Transverse colon (tissue), 4 donors: ENCODE measurements at regions not wholly inside any gene's neighbourhood (a gene's known extent, or its start where the extent isn't known, plus 50 kb on each side); places are given as distances from the start of the nearest gene placed in this dataset.

Experiments used
- DNase-seq: peaks from one replicate; pipeline ENCODE4 v3.0.0-alpha.2; 2019
- H3K27ac ChIP-seq, 4 donors: fragments of 200-600 bp; sonication (generic); 2 replicates each; pipeline ENCODE4 v1.5.1; 2016 to 2018; ENCODE audit warnings: inconsistent platforms in 4 of 4
- H3K27me3 ChIP-seq: fragments of 200-600 bp; sonication (generic); 2 replicates; pipeline ENCODE4 v1.5.1; 2017; ENCODE audit warnings: inconsistent platforms
- H3K36me3 ChIP-seq, 4 donors: fragments of 200-600 bp; sonication (generic); 2 replicates each; pipeline ENCODE4 v1.5.1; 2017 to 2019; ENCODE audit warnings: inconsistent platforms in 4 of 4
- H3K4me1 ChIP-seq, 4 donors: fragments of 200-600 bp; sonication (generic); 2 replicates each; pipeline ENCODE4 v1.5.1; 2017 to 2020; ENCODE audit warnings: inconsistent platforms in 4 of 4
- H3K4me3 ChIP-seq, 4 donors: fragments of 200-600 bp; sonication (generic); 1 replicate in 1 of 4; 2 replicates in 3 of 4; pipeline versions ENCODE4 v1.5.1 to v1.6.1; 2017 to 2019; ENCODE audit warnings: inconsistent platforms in 4 of 4
- H3K9me3 ChIP-seq, 2 donors: fragments of 200-600 bp; sonication (generic); 2 replicates each; pipeline ENCODE4 v1.5.1; 2017 to 2019; ENCODE audit warnings: inconsistent platforms in 2 of 2
- EP300 ChIP-seq: sonication (generic); formaldehyde crosslinking; IDR thresholded peaks from one replicate; pipeline ENCODE4 v1.6.1; 2017; ENCODE audit warnings: antibody characterized with exemption, low read depth
- POLR2A ChIP-seq: fragments of 450-650 bp; IDR thresholded peaks from one replicate; pipeline ENCODE4 v1.6.1; 2016; ENCODE audit warnings: antibody characterized with exemption, mild to moderate bottlenecking, moderate library complexity
- POLR2AphosphoS5 ChIP-seq, 3 donors: sonication (generic); formaldehyde crosslinking; IDR thresholded peaks; one replicate each; pipeline ENCODE4 v1.6.1; 2016; ENCODE audit warnings: antibody characterized with exemption in 3 of 3
- WGBS, 2 donors: methylation state at CpG; one replicate each; pipeline ENCODE4 v1.1.5; 2018; ENCODE audit warnings: low coverage in 1 of 2; 5-methylcytosine and 5-hydroxymethylcytosine counted together
- in situ Hi-C, 4 donors: fragments of 200-750 bp; cut with MboI; loops; one replicate each; pipeline versions ENCODE4 v1.15.0 to v1.15.1; 2017; ENCODE audit warnings: low sequenced_read_pairs in 3 of 4, low pct_ligation_motif_present in 1 of 4, low pct_unique_long_range_greater_than_20kb in 1 of 4
- intact Hi-C: fragments of 100-400 bp; cut with DNase I; formaldehyde crosslinking; loops from one replicate; pipeline ENCODE4 v1.15.1; 2023; ENCODE audit warnings: low total_unique reads
- TF ChIP-seq, protein P1 (sequence below), 5 experiments: fragments of 200-600 bp in 3 of 5; fragments of 450-650 bp in 2 of 5; sonication (generic) in 3 of 5; IDR thresholded peaks; 1 replicate in 2 of 5; 2 replicates in 3 of 5; pipeline ENCODE4 v1.5.1; 2016 to 2017; ENCODE audit warnings: antibody characterized with exemption in 5 of 5, inconsistent platforms in 3 of 5, mild to moderate bottlenecking in 2 of 5, moderate library complexity in 1 of 5

DNA sequence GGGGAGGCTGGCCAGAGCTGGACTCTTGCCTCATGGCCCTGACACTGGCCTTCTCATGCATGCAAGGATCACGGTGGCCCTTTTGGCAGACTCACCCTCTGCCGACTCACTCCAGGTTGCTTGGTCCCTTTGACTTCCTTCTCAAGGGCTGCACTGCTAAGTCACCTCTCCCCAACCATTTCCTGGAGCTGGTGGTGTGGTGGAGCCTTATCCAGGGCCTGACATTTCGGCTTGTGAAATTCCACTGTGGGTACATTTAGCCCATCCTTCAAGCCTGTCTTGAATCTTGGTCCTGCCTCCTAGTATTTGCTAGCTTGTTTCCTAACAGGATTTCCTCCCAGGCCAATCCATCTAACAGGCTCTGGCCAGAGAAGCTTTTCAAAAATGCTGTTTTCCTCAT, 52.6 kb upstream of the JUN start:
- Histone ChIP-seq H3K4me3 (no peak overlapping the region), H3K4me1 (no peaks in the 10 kb centered on the region), H3K27me3 (no peaks in the 10 kb centered on the region), H3K27ac (no peak overlapping the region), H3K36me3 (no peaks in the 10 kb centered on the region), H3K9me3 (no peaks in the 10 kb centered on the region)
- WGBS, 2 donors, result 84% methylated on average over 3 of the region's 3 CpGs; no CpG with 5 or more reads in 1 of the 2 donors
- in situ Hi-C loops, result no loop called here
- no peak for TF ChIP-seq POLR2AphosphoS5 (IDR thresholded peaks at IDR 0.05)
- intact Hi-C loops, result no loop called here
- no peak for DNase-seq

DNA sequence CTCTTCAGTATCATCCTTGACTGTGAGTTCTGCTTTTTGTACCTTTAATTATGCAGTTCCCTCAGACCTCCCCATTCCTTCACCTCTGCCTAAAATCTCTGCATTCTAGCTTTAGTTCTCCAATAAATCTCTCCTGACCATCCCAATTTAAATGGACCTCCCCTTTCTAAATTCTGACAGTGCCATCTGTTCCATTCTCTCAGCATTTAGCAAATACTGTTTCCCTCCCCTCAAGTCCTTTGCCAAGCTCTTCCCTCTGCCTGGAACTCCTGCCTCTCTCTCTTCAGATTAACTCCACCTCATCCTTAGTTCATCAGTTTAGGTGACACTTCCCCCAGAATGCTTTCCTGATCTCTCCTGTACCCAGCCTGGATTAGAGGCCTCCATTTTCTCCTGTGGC, 54.0 kb upstream of the JUN start:
- TF ChIP-seq POLR2A, result no peak
- TF ChIP-seq POLR2AphosphoS5 (IDR thresholded peaks at IDR 0.05), result no peak
- TF ChIP-seq EP300, result no peak
- TF ChIP-seq, protein P1, sequence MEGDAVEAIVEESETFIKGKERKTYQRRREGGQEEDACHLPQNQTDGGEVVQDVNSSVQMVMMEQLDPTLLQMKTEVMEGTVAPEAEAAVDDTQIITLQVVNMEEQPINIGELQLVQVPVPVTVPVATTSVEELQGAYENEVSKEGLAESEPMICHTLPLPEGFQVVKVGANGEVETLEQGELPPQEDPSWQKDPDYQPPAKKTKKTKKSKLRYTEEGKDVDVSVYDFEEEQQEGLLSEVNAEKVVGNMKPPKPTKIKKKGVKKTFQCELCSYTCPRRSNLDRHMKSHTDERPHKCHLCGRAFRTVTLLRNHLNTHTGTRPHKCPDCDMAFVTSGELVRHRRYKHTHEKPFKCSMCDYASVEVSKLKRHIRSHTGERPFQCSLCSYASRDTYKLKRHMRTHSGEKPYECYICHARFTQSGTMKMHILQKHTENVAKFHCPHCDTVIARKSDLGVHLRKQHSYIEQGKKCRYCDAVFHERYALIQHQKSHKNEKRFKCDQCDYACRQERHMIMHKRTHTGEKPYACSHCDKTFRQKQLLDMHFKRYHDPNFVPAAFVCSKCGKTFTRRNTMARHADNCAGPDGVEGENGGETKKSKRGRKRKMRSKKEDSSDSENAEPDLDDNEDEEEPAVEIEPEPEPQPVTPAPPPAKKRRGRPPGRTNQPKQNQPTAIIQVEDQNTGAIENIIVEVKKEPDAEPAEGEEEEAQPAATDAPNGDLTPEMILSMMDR (IDR thresholded peaks at IDR 0.05), result no peak
- H3K27me3 ChIP-seq, result no peaks in the 10 kb centered on the region
- intact Hi-C loops, result no loop called here
- in situ Hi-C loops, result no loop called here
- no peak overlapping the region for H3K27ac ChIP-seq
- H3K36me3 ChIP-seq, result no peaks in the 10 kb centered on the region
- H3K9me3 ChIP-seq, result no peaks in the 10 kb centered on the region
- no peak overlapping the region for H3K4me3 ChIP-seq
- no peak for DNase-seq
- H3K4me1 ChIP-seq, result no peaks in the 10 kb centered on the region

DNA sequence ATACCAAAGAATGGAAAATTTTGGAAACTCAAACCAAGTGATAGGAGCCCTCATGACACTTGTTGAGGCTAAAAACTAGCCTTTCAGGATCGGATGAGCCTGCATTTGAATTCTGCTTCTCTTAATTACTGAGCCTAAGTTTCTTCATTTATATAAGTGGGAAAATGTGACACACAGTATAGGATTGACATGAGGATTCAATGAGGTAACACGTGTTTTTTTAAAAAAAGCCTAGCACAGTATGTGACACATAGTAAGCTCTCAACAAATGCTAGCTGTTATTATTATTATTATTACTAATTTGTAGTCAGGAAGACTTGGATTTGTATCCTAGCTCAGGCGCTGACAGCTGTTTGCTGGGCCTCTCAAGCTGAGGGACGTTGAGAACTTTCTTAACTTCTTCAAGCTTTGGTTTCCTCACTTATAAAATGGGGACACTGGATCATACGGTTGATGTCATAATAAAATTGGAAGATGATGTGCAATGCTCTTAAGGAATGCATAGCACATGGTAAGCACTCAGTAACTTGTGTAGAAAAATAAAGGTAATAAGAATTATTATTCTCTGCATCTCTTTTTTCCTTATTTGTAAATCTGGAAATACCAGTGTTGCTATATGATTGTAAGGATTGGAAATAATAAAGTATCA, 55.4 kb upstream of the JUN start:
- 65 to 71% methylated on average over 4 to 5 of the region's 5 CpGs for WGBS, 2 donors
- Histone ChIP-seq H3K27ac (no peak overlapping the region), H3K27me3 (no peaks in the 10 kb centered on the region), H3K4me3 (no peak overlapping the region), H3K9me3 (no peaks in the 10 kb centered on the region), H3K4me1 (no peaks in the 10 kb centered on the region), H3K36me3 (no peaks in the 10 kb centered on the region)
- in situ Hi-C loops, result no loop called here
- intact Hi-C loops, result no loop called here
- no peak for DNase-seq
- TF ChIP-seq POLR2AphosphoS5 (IDR thresholded peaks at IDR 0.05) (no peak), EP300 (no peak), POLR2A (no peak)
- TF ChIP-seq, protein P1 (IDR thresholded peaks at IDR 0.05), result no peak

DNA sequence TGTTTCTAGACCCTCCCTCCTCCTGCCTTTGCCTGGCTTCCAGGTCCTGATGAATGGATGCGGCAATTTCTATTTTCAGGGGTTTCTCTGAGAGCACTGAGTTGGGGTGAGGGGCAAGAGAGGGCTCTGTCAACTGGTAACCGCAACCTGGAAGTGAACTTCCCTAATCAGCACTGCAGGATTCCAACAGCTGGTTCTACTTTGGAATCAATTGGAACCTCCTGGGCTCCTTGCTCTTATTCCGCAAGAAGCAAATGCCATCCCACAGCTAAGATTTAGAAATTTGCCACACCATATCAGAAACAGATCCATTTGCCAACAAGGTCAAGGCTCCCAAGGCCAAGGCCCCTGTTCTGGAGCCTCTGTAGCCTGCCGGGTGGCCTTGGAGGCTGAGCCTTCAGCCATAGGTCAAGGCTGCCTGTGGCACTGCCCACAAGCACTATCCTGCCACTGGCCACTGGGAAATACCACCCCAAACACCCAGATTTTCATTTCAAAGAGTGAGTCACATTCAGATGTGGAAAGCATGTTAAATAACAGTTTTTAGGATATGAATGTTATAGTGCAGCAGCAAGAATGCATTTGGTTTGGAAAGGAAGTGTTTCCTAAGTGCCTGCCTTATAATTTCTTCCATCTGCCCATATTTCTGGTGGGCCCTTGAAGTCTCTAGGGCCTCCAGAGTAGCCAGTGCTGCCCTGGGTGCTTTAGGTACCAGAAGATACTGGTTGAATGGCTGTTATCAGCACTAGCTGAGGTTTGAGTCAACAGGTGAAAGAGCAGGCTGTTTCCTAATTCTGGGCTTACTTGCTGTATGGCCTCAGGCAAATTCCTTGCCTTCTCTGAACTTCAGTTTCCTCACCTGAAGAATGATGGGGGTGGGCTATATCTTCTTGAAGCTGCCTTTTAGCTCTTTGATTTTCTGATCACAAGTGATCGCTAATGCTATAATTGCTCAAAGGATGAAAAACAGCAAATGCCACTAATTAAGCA, 56.3 kb upstream of the JUN start:
- intact Hi-C loops, result no loop called here
- WGBS, 2 donors, result 100% methylated on average over 4 to 5 of the region's 5 CpGs

DNA sequence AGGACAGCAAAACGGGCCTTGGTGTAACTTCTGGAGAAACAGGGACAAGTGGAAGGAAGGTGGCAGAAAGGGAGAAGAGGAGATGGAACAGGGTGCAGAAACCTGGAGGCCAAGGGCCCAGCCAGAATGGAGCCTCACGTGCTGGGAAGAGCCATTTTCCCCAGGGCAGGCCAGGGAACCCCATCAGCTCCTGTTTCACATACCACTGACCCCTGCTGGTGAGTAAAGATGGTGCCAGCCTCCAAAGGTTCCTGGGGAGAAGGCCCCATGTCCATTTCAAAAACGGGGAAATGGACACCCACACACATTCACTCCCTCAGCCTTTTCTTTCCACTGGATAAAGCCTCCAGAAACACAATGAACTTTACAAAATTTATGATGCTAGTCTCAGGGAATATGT, 57.6 kb upstream of the JUN start:
- H3K36me3 ChIP-seq, result no peaks in the 10 kb centered on the region
- intact Hi-C loops, result no loop called here
- TF ChIP-seq, protein P1 (IDR thresholded peaks at IDR 0.05), result peak; percentile 30 to 46 (median 43)
- no peak for TF ChIP-seq POLR2A
- no peak overlapping the region for H3K4me3 ChIP-seq
- DNase-seq, result peak; percentile 33
- no peaks in the 10 kb centered on the region for H3K27me3 ChIP-seq
- in situ Hi-C loops, result no loop called here
- no peaks in the 10 kb centered on the region for H3K4me1 ChIP-seq
- 76 to 85% methylated on average over 3 of the region's 3 CpGs for WGBS, 2 donors
- no peaks in the 10 kb centered on the region for H3K9me3 ChIP-seq
- no peak overlapping the region for H3K27ac ChIP-seq

More for the DNA sequence above, 56.3 kb upstream of the JUN start:
- DNase-seq, result no peak
- no peak overlapping the region for H3K27ac ChIP-seq
- in situ Hi-C loops, result no loop called here
- no peaks in the 10 kb centered on the region for H3K9me3 ChIP-seq
- no peaks in the 10 kb centered on the region for H3K36me3 ChIP-seq
- H3K4me1 ChIP-seq, result no peaks in the 10 kb centered on the region
- no peak overlapping the region for H3K4me3 ChIP-seq
- no peaks in the 10 kb centered on the region for H3K27me3 ChIP-seq
- TF ChIP-seq POLR2A (no peak), EP300 (no peak)
